Hindlimb muscle (tissue), 1 donor: ENCODE measurements at regions not wholly inside any gene's neighbourhood (a gene's known extent, or its start where the extent isn't known, plus 50 kb on each side); places are given as distances from the start of the nearest gene placed in this dataset.
"Not testable (repeated sequence)": the region's sequence is repeated elsewhere in the genome, so short reads cannot be mapped to it uniquely, and the experiment has no call there.

ENCODE experiments used
- DNase-seq: peaks from one replicate; pipeline ENCODE4 v3.0.0-alpha.2; 2013

- no peak for DNase-seq
Measured at GRCh38 chr21:15119486-15119885, 54.7 kb upstream of the NRIP1 start.

DNA sequence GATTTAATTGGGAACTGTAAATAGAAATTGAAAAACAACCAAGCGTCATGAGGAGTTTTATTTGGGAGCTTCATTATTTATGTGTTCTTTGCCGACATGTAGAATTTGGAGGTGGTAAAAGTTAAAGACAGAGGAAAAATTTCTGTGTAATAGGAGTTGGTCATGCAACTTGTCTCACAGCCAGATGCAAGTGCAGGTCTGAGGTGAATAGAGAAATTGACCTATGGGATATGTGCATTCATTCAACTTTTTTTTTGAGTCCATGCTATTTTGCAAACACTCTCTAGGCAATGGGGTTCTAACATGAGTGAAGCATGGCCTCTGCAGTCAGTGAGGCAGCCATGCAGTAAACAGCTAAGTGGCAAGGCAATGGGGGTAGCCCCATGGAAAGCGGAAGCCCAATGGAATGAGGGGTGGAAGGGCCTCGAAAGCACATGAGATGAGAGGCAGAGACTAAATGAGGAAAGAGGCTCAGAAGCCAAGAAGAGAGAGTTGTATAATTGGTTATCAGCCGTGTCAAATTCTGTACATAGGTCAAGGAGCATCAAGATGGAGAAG is 56.4 kb upstream of the NRIP1 start:
- no peak for DNase-seq

- DNase-seq, result peak; percentile 20
Measured at GRCh38 chr21:15121655-15122120, 56.9 kb upstream of the NRIP1 start.

GRCh38 chr21:15122241-15122640 is 57.4 kb upstream of the NRIP1 start:
- DNase-seq, result peak; percentile 23

DNA sequence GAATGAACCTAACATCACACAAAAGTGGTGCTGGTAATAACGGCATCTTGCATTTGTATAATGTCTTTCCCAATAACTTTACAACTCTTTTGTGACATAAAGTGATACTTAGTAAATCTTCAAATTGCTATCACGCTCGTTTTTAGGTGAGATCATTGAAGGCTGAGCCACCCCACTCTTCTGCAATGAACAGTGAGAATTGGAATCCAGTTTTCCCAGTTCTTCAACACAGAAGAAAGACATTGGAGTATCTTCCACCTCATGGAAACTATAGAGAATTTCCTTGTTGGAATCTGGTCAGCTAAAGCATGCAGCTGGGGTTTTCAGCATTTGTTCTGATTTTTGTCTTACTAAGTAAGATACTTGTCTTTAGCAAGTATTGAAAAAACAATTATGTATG is 59.9 kb upstream of the NRIP1 start:
- DNase-seq, result no peak

DNA sequence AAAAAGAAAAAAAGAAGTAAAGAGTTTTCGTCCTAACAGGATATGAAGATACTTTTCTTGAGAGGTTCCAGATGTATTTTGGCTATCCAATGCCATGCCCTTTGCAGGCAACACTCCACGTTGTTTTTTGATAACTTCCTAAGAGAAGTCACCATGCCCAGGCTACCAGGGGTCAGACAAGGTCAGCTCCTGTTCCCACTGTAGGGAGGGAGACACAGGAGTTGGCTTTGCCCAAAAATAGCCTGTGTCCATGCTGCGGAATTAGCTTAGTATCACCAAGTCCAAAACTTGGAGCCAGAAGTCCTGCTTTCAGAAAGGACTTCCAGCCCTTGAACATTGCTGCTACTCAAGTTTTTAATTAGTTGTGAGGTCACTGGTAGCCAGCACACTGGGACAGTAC is 62.1 kb upstream of the NRIP1 start:
- no peak for DNase-seq

DNA sequence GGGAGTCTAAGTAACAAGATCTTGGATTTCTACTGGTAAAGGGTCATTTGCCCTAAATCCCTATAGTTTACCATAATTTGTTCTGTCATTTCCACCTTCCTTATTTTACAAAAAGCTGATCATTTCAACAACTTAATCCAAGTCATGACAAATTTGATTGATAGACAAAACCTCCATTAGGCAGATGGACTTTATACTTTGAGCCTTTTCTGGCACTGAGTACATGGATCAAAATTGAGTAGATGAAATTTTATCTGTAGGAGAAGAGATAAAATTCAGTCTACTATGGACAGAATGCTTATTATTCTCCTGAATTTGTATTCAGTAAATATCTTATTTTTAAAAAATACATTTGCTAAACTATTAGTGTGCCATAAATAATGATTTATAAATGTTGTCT is 62.6 kb upstream of the NRIP1 start:
- DNase-seq, result no peak

GRCh38 chr21:15128267-15128666 is 63.5 kb upstream of the NRIP1 start:
- no peak for DNase-seq

DNA sequence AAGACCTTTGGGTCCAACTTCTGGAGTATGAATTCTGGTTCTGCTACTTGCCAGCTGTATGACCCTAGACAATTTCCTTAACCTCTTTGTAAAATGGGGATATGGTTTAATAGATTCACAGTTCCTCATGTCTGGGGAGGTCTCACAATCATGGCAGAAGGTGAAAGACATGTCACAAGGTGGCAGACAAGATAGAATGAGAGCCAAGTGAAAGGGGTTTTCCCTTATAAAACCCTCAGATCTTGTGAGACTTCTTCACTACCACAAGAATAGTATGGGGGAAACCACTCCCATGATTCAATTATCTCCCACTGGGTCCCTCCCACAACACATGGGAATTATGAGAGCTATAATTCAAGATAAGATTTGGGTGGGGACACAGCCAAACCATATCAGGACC is 63.9 kb upstream of the NRIP1 start:
- not testable (repeated sequence) for DNase-seq

DNA sequence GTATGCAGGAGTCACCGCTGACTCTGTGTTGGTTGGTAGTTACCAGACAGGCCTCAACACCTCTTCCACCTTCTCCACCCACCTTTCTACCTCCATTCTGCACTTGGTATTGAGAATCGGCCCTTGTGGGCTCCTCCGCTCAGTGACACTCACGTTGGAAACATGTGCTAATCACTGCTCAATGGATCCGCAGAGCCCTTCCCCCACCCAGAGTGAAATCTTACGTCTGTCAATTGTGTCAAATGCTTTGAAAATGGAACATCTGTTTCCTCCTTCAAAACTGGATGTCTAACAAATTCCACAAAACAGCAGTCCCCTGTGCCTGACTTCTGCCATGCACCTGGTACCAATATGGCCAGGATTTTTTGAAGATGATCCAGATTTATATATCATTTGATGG is 65.5 kb upstream of the NRIP1 start:
- DNase-seq, result no peak

- DNase-seq, result no peak
Measured at GRCh38 chr21:15130751-15131150, 66.0 kb upstream of the NRIP1 start.

DNA sequence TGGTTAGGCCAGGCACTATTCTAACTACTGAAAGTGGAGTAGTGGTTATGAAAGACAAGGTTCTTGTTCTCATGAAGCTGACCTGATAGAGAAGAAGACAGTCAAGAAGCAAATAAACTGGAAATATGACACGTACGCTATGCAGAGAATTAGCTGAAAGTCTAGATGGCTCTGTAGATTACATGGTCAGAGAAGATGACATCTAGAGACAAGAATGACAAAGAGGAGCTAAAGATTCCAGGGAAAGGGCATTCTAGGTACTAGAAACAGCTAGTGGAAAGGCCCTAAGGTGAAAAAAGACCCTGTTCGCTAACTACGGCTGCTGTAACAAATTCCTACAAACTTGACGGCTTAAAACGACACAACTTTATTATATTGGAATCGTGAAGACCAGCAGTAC is 68.0 kb upstream of the NRIP1 start:
- no peak for DNase-seq

DNA sequence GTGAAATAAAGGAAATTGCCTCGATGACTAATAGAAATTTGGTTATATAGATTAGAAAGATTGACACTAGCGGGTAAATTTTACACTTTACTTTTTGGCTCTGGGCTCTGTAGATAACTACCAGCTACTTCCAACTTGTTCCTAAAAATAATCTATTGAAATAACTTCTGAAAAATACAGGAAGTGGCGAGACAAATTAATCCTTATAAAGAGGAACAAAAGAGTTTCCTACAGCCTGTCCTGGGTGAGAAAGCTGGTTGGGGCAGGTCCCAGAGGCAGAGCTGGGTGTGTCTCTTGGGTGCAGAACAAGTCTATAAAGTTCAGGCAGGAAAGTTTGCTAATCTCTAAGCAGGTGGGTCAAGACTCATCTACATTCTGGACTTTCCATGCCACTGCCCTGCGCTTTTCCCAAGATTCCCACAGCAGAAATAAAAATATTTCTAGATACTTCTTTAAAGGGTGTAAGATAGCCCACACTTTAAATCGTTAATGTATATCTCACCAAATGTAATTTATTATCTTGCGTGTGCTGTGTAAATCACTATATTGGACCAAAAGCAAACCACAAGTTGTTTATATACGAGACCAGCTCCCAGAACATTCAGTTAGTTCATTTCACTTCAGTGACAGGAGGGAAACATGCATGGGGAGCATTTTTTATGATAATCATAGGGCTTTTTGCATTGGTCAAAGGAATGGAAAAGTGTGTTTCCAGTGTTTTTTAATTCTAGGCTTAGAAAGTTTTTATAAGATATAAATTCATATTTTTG is 70.1 kb upstream of the NRIP1 start:
- DNase-seq, result no peak

DNA sequence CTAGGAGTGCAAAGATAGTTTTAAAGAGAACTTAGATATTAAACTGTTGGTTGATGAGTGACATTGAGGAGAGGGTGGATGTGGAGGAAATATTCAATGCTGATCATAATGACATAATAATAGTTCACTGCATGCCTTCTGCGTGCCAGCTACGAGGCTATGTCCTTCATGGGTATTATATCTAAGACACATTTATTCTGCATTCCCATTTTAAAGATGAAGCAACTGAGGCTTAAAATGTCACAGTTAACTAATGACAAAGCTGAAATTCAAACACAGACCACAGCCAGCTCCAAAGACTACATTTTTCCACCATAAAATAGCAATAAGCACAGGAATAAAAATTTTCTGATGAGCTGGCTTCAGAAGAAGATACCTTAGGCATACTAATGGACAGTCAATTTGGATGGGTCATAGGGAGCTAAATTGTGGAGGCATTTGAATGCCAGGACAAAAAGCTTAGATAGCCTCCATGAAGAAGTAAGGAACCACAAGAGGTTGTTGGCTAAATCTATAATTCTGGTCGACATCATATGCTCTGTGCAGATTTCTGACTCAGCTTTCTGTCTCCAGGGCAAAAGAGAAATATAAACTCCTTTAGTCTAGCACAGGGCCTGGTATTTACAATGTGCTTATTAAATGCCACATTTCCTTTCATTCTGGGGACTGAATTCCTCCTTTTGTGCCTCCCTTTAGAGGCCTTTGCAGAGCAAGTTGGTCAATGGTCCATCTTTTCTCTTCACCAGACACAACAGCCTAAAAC is 71.2 kb upstream of the NRIP1 start:
- DNase-seq, result no peak

DNA sequence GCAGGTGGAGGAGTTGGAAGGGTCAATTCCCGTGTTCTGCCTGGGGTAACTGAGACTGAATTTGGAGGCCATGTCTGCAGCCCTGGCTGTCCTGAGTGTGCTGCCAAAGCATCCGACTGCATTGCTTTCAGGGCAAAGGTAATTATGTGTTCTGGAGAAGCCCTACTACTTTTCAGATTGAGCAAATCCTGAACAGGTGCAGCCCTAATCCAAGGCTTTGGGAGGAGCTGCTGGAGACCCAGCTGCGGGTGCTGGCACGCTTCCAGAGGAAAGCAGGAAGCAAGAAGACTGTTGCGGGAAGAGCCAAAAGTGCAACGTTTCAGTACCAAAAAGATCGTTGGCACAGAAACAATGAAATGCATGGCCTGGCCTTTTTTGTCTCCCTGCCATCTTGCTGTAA is 73.7 kb upstream of the NRIP1 start:
- peak; percentile 20 for DNase-seq

DNA sequence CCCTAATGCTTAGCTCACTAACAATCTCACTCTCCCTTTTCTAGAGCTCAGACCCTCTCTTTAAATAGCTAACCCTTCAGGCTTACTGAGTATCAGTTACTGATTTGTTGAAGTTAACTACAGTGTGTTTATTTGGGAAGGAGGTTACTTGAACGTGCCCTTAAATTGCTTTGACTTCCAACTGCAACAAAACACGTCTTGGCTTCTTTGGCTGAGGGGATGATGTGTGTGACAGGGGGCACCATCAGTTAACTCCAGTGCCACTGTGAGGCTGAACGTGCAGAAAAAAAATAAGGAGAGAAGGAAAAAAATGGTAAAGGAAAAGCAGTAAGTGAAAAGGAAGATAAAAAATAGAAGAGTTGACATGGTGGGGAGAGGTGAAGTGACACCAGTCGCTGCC is 75.1 kb upstream of the NRIP1 start:
- no peak for DNase-seq

DNA sequence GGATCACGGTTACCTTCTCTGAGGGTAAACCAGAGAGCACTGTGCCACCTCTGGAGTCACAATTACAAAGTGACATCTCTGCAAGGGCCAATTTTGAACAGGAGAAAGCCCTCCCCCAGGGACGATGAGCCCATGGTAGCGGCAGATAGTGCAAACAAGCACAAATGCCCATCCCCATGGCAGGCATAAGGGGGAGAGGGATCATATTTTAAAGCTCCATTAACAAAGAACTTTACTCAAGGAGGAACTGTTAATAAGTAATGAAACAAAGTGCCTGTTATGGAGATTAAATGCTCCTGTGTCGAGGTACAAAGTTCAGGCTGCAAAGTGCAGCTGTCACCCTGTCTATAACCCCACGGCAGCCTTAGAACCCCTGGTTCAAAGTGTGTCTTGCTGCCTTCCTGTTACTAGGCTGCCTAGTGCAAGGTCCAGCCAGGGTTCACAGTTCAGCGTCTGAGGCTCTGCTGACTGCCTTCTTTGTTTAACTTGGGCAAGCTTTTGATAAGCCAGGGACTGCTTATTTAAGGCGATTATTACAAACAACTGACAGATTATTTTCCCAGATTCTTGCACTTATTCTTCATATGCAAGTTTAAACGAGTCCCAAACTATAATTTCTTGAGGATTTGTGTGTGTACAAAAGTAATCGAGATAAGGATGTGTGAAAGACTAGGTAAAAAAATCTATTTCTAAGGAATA is 75.7 kb upstream of the NRIP1 start:
- DNase-seq, result no peak

- DNase-seq, result no peak
Measured at GRCh38 chr21:15141261-15141970, 76.6 kb upstream of the NRIP1 start.

DNA sequence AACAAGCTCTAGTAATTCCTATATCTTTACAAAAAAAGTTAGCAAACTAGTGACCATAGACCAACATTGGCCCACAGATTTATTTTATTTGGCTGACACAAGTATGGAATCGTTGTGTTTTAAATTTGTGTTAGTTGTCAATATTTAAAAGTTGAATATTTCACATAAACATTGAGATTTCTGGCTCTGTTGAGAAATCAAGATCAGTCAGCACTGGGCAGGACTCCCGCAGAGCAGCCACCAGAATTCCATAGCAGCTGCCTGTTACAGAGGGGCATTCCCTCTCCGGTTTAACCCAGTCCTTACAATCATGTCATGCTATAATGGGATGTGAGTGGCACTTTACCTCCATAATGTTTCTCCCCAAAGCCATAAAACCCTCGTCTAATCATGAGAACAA is 79.2 kb upstream of the NRIP1 start:
- DNase-seq, result no peak

DNA sequence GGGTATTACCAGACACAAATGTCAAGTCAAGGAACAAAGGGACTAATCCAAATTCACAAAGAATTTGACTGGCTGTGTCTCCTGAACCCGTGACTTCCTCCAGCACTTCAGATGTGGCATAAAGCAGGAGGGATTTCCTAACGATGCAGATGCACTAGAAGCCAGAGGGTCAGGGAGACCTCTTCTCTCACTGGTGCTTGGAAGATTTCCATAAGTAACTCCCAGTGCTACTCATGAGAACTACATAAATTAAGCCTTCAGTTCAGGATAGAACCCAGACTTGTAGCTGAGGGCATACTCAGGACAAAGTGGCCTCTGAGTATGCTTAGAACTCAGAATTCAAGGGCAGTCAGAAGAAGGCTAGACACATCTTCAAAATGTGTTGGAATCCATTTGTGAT is 83.6 kb upstream of the NRIP1 start:
- no peak for DNase-seq

GRCh38 chr21:15149600-15150224 is 84.9 kb upstream of the NRIP1 start:
- no peak for DNase-seq
